ENCODE measurements at regions not wholly inside any gene's neighbourhood (a gene's known extent, or its start where the extent isn't known, plus 50 kb on each side); places are given as distances from the start of the nearest gene placed in this dataset.

- no peak for TF ChIP-seq ZFX (IDR thresholded peaks at IDR 0.05)
- TF ChIP-seq, protein P1, sequence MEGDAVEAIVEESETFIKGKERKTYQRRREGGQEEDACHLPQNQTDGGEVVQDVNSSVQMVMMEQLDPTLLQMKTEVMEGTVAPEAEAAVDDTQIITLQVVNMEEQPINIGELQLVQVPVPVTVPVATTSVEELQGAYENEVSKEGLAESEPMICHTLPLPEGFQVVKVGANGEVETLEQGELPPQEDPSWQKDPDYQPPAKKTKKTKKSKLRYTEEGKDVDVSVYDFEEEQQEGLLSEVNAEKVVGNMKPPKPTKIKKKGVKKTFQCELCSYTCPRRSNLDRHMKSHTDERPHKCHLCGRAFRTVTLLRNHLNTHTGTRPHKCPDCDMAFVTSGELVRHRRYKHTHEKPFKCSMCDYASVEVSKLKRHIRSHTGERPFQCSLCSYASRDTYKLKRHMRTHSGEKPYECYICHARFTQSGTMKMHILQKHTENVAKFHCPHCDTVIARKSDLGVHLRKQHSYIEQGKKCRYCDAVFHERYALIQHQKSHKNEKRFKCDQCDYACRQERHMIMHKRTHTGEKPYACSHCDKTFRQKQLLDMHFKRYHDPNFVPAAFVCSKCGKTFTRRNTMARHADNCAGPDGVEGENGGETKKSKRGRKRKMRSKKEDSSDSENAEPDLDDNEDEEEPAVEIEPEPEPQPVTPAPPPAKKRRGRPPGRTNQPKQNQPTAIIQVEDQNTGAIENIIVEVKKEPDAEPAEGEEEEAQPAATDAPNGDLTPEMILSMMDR (conservative IDR thresholded peaks at IDR 0.05): no peak
- H3K27ac ChIP-seq: no peak overlapping the region
These were observed 76.8 kb upstream of the ERG start for GRCh38 chr21:38574895-38575575.

DNA sequence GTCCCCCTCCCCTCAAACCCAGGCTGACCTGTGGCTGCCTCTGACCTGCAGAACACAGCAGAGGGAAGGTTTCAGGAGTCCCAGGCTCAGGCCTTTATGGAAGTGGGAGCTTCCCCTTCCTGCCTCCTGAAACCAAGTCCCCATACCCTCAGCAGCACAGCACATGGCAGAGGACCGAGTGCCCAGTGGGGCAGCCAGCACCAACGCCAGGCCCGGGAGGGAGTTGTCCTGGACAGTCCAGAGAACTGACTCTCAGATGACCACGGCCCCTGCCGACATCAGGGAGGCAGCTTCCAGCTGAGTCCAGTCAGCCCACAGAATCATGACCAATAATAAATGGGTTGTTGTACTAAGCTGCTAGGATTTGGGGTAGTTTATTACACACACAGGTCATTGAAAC, 79.6 kb upstream of the ERG start:
- TF ChIP-seq, protein P1 (conservative IDR thresholded peaks at IDR 0.05): no peak
- no peak for TF ChIP-seq ZFX (IDR thresholded peaks at IDR 0.05)
- H3K27ac ChIP-seq: no peak overlapping the region

- no peak overlapping the region for H3K27ac ChIP-seq
- no peak for TF ChIP-seq ZFX (IDR thresholded peaks at IDR 0.05)
- TF ChIP-seq, protein P1 (conservative IDR thresholded peaks at IDR 0.05): no peak
These were observed 92.4 kb upstream of the ERG start for GRCh38 chr21:38590449-38591217.

DNA sequence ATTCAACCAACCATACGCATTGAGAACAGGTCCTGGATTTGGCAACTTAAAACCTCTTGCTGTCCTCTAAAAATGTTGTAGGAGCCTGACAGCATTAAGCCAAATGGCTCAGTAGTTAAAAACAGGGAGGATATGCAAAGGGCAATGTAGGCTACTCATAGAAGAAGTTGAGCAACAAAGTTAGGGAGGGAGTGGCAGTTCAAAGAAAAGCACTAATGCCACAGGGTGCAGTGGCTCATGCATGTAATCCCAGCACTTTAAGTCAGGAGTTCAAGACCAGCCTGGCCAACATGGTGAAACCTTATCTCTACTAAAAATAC, 92.9 kb upstream of the ERG start:
- TF ChIP-seq ZFX (IDR thresholded peaks at IDR 0.05): no peak
- TF ChIP-seq, protein P1 (conservative IDR thresholded peaks at IDR 0.05): no peak
- H3K27ac ChIP-seq: no peak overlapping the region

DNA sequence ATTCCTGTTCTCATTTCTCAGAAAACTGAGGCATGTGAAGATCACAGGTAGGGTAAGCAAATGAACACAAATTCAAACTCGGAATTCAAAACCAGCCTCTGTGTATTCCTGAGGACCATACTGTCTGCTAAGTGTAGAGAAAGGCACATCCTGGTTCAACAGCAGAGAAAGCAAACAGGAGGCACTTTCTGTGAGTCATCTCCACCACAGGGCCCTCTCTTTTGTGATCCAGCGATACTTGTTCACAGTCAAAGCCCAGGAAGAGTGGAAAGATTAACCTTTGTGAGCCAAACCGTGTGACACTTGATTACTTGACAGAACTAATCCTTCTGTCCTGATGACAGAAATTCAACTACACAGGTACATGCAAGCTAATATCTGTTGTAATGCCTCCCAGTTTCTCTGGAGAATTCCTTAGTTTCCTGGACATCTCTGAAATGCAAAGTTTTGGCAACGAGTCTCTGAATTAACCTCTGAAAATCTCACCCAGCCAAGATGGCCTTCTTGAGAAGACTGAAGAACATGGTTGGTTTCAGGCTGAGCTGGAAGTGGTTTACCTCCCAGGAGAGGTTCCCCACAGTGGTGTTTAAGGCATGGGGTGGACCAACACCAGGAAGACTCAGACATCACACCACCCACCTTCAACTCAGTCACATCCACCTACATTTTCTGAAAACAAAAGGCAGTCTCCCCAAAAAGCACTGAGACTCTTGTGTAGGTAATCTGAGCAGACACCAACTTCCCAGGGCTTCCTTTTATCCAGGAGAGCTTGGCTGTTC, 98.2 kb upstream of the ERG start:
- no peak overlapping the region for H3K27ac ChIP-seq
- no peak for TF ChIP-seq ZFX (IDR thresholded peaks at IDR 0.05)
- TF ChIP-seq, protein P1 (conservative IDR thresholded peaks at IDR 0.05): no peak

- TF ChIP-seq, protein P1 (conservative IDR thresholded peaks at IDR 0.05): no peak
- TF ChIP-seq ZFX (IDR thresholded peaks at IDR 0.05): no peak
- no peak overlapping the region for H3K27ac ChIP-seq
These were observed 99.1 kb upstream of the ERG start for GRCh38 chr21:38597421-38597820.

DNA sequence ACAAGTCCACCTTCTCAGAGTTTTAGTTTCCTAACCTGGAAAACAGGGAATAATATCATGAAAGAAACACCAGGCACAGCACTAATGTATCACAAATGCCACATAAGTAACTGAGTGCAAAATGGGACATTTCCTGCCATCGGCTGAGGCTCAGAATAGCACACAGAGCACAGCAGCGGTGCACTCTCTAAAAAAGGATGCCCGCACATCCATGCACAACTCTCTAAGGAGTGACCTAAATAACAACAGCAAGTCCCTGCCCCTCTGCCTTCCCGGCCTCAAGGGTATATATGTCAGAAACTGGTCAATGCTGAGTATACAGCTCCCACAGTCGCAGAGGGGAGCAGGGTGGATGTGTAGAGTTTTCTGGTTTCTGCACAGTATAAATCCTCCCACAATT, 100.1 kb upstream of the ERG start:
- no peak overlapping the region for H3K27ac ChIP-seq
- TF ChIP-seq, protein P1 (conservative IDR thresholded peaks at IDR 0.05): no peak
- no peak for TF ChIP-seq ZFX (IDR thresholded peaks at IDR 0.05)
